HepG2 (cell line): ENCODE measurements at regions not wholly inside any gene's neighbourhood (a gene's known extent, or its start where the extent isn't known, plus 50 kb on each side); places are given as distances from the start of the nearest gene placed in this dataset.

ENCODE experiments used
- ATAC-seq: fragments of 200-7000 bp; cut with Tn5 transposase; 3 replicates; pipeline ENCODE4 v1.9.1; 2020; ENCODE audit warnings: mild to moderate bottlenecking, moderate library complexity
- BruUV-seq: library from RNA; stranded (reverse); fragments of 400-500 nt; replicated peaks from 2 replicates; lab custom pipeline; 2021; lab: Mats Ljungman, UMichigan
- CTCF ChIA-PET: fragments of 300-600 bp; formaldehyde crosslinking; extraction: SDS; loops from one replicate; lab custom pipeline; 2021; ENCODE audit warnings: low total read pairs, inconsistent platforms, low intra/inter-chr PET ratio; lab: Yijun Ruan, JAX
- POLR2A ChIA-PET: fragments of 350-600 bp; sonication (Branson Sonifier 250); formaldehyde crosslinking; loops from one replicate; lab custom pipeline; 2020; ENCODE audit warnings: antibody characterized with exemption, inconsistent platforms; lab: Yijun Ruan, JAX
- DNase-seq: peaks from one replicate; pipeline ENCODE4 v3.0.0-alpha.2; 2015; ENCODE audit warnings: low spot score
- FAIRE-seq: peaks from 3 replicates; lab custom pipeline; 2011; peaks lifted over from hg19 to GRCh38; lab: Jason Lieb, UNC
- H2AFZ ChIP-seq: one replicate; pipeline ENCODE4 v1.6.1; 2011; ENCODE audit warnings: low read length, inconsistent platforms
- H3K27ac ChIP-seq: fragments of 300-600 bp; 3 replicates; pipeline ENCODE4 v1.8.0; 2011; ENCODE audit warnings: mixed run types, mild to moderate bottlenecking, mixed read lengths, low read length, inconsistent platforms; ENCODE audit not compliant: insufficient read depth; ENCODE audit errors: extremely low read length
- H3K27me3 ChIP-seq, 2 experiments: fragments of 200-600 bp in 1 of 2; 2 replicates in 1 of 2; 3 replicates in 1 of 2; pipeline versions ENCODE4 v1.6.0 to v1.8.0; 2011; ENCODE audit warnings: low read length in 2 of 2, mild to moderate bottlenecking in 2 of 2, moderate library complexity in 2 of 2, inconsistent platforms in 1 of 2; ENCODE audit not compliant: insufficient read depth in 2 of 2, control insufficient read depth in 1 of 2
- H3K36me3 ChIP-seq, 2 experiments: fragments of 200-600 bp in 1 of 2; replicated peaks in 1 of 2; 2 replicates in 1 of 2; 3 replicates in 1 of 2; pipeline versions ENCODE4 v1.5.1 to v1.8.0; 2011; ENCODE audit warnings: low read length in 2 of 2, inconsistent platforms in 1 of 2; ENCODE audit not compliant: insufficient read depth in 2 of 2, control insufficient read depth in 1 of 2
- H3K4me1 ChIP-seq: 2 replicates; pipeline ENCODE4 v1.5.1; 2012; ENCODE audit warnings: low read length, inconsistent platforms; ENCODE audit not compliant: insufficient read depth
- H3K4me2 ChIP-seq: 2 replicates; pipeline ENCODE4 v1.6.0; 2011; ENCODE audit warnings: low read depth, low read length, inconsistent platforms
- H3K4me3 ChIP-seq, 3 experiments: fragments of 200-600 bp in 1 of 3; sonication (generic), shearing (Covaris generic) in 1 of 3; replicated peaks in 1 of 3; 2 replicates each; pipeline ENCODE4 v1.5.1; 2011 to 2016; ENCODE audit warnings: low read length in 3 of 3, inconsistent platforms in 2 of 3, low read depth in 2 of 3, mild to moderate bottlenecking in 2 of 3, control low read depth in 1 of 3, mixed read lengths in 1 of 3; ENCODE audit not compliant: insufficient read depth in 1 of 3
- H3K79me2 ChIP-seq: one replicate; pipeline ENCODE4 v1.6.1; 2011; ENCODE audit warnings: low read length, inconsistent platforms; ENCODE audit not compliant: insufficient read depth
- H3K9ac ChIP-seq: 2 replicates; pipeline ENCODE4 v1.6.0; 2011; ENCODE audit warnings: mild to moderate bottlenecking, low read depth, low read length, inconsistent platforms; ENCODE audit not compliant: insufficient read depth
- H3K9me3 ChIP-seq: 2 replicates; pipeline ENCODE4 v1.5.1; 2012; ENCODE audit warnings: mild to moderate bottlenecking, low read length
- H4K20me1 ChIP-seq: 2 replicates; pipeline ENCODE4 v1.6.0; 2011; ENCODE audit warnings: inconsistent platforms, mild to moderate bottlenecking, low read length, moderate library complexity; ENCODE audit not compliant: insufficient read depth
- CC2D1A ChIP-seq: sonication (generic); formaldehyde crosslinking; IDR thresholded peaks from 2 replicates; pipeline ENCODE4 v1.8.1; 2023; ENCODE audit warnings: mild to moderate bottlenecking, missing genetic modification reagents
- CEBPB ChIP-seq: IDR thresholded peaks from 2 replicates; pipeline ENCODE4 v1.6.1; 2011; ENCODE audit warnings: low read depth, low read length, improper control_type of control experiment, borderline replicate concordance
- MIER2 ChIP-seq: IDR thresholded peaks from 2 replicates; pipeline ENCODE4 v1.6.1; 2016; ENCODE audit warnings: missing biosample characterization, missing genetic modification reagents
- WGBS: methylation state at CpG from one replicate; pipeline ENCODE4 v1.1.6; 2017; ENCODE audit warnings: low lambda C conversion rate; 5-methylcytosine and 5-hydroxymethylcytosine counted together
- in situ Hi-C: cut with HindIII; loops from 2 replicates; pipeline ENCODE4 v1.10.0; 2017; ENCODE audit warnings: low pct_unique_long_range_greater_than_20kb; ENCODE audit not compliant: extremely low pct_ligation_motif_present
- intact Hi-C: fragments of 100-400 bp; cut with micrococcal nuclease; formaldehyde crosslinking; loops from one replicate; pipeline ENCODE4 v1.10.0; 2022; ENCODE audit not compliant: unreplicated experiment
- TF ChIP-seq, protein P1 (sequence below): sonication (generic); formaldehyde crosslinking; IDR thresholded peaks from 2 replicates; pipeline ENCODE4 v1.4.0; 2020; ENCODE audit warnings: missing genetic modification reagents, borderline replicate concordance
- TF ChIP-seq, protein P2 (sequence below): IDR thresholded peaks from 2 replicates; pipeline ENCODE4 v1.6.1; 2016

DNA sequence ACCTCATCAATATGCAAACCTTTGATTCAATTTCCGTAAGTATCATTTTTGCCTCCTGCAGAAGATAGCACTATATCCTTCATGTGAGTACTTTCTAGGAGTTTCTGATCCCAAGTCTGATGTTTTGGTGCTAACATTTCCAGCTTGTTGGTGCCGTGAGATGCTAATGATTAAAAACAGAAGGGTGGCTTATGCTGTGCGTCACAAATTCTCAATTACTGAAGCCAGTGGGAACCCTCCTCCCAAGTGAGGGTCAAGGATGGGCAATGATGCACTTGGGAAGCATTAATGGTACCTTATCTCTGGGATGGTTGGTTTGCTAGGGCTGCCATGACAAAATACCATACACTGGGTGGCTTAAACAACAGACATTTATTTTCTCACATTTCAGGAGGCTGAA, 123.0 kb downstream of the FOXD1 start (continued):
- TF ChIP-seq, protein P1, sequence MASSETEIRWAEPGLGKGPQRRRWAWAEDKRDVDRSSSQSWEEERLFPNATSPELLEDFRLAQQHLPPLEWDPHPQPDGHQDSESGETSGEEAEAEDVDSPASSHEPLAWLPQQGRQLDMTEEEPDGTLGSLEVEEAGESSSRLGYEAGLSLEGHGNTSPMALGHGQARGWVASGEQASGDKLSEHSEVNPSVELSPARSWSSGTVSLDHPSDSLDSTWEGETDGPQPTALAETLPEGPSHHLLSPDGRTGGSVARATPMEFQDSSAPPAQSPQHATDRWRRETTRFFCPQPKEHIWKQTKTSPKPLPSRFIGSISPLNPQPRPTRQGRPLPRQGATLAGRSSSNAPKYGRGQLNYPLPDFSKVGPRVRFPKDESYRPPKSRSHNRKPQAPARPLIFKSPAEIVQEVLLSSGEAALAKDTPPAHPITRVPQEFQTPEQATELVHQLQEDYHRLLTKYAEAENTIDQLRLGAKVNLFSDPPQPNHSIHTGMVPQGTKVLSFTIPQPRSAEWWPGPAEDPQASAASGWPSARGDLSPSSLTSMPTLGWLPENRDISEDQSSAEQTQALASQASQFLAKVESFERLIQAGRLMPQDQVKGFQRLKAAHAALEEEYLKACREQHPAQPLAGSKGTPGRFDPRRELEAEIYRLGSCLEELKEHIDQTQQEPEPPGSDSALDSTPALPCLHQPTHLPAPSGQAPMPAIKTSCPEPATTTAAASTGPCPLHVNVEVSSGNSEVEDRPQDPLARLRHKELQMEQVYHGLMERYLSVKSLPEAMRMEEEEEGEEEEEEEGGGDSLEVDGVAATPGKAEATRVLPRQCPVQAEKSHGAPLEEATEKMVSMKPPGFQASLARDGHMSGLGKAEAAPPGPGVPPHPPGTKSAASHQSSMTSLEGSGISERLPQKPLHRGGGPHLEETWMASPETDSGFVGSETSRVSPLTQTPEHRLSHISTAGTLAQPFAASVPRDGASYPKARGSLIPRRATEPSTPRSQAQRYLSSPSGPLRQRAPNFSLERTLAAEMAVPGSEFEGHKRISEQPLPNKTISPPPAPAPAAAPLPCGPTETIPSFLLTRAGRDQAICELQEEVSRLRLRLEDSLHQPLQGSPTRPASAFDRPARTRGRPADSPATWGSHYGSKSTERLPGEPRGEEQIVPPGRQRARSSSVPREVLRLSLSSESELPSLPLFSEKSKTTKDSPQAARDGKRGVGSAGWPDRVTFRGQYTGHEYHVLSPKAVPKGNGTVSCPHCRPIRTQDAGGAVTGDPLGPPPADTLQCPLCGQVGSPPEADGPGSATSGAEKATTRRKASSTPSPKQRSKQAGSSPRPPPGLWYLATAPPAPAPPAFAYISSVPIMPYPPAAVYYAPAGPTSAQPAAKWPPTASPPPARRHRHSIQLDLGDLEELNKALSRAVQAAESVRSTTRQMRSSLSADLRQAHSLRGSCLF, result no peak

DNA sequence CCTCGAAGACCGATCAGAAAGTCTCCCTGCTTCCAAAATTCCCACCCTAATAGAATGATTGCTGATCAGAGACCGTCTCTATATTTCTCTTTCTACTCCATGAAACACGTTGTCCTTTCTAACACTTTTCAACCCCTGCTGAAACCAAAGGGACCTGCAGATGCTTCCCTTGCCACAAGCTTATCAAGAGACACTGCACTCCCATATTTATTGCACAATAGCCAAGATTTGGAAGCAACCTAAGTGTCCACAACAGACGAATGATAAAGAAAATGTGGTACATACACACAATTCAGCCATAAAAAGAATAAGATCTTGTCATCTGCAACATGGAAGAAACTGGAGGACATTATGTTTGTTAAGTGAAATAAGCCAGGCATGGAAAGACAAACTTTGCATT, 125.1 kb downstream of the FOXD1 start:
- no peaks in the 10 kb centered on the region for H3K4me1 ChIP-seq
- peaks cover 0 to 5% of the 10 kb centered on the region in 2 experiments; a peak in 1 of 5 replicates for H3K27me3 ChIP-seq
- no peak overlapping the region for H3K27ac ChIP-seq
- H3K9ac ChIP-seq, result no peak overlapping the region
- WGBS, result 15% methylated on average over 5 of the region's 5 CpGs
- ATAC-seq, result no peak
- no peaks in the 10 kb centered on the region for H3K79me2 ChIP-seq
- no peak for FAIRE-seq
- in situ Hi-C loops (no loop called here), intact Hi-C loops (no loop called here)
- H4K20me1 ChIP-seq, result no peaks in the 10 kb centered on the region
- no TSS peak for BruUV-seq
- TF ChIP-seq, protein P2, sequence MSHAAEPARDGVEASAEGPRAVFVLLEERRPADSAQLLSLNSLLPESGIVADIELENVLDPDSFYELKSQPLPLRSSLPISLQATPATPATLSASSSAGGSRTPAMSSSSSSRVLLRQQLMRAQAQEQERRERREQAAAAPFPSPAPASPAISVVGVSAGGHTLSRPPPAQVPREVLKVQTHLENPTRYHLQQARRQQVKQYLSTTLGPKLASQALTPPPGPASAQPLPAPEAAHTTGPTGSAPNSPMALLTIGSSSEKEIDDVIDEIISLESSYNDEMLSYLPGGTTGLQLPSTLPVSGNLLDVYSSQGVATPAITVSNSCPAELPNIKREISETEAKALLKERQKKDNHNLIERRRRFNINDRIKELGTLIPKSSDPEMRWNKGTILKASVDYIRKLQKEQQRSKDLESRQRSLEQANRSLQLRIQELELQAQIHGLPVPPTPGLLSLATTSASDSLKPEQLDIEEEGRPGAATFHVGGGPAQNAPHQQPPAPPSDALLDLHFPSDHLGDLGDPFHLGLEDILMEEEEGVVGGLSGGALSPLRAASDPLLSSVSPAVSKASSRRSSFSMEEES (CRISPR knock-in tag), result no peak
- TF ChIP-seq MIER2 (CRISPR knock-in tag), result no peak
- TF ChIP-seq CEBPB, result peak; percentile 81
- no peak for TF ChIP-seq CC2D1A (CRISPR knock-in tag)
- no peaks in the 10 kb centered on the region for H3K9me3 ChIP-seq
- H3K4me3 ChIP-seq, result no peak overlapping the region
- ChIA-PET POLR2A (no interaction called here), CTCF (no interaction called here)
- DNase-seq, result no peak
- no peak overlapping the region for H2AFZ ChIP-seq
- H3K4me2 ChIP-seq, result no peak overlapping the region
- H3K36me3 ChIP-seq, result no peaks in the 10 kb centered on the region
